ENCODE measurements at regions not wholly inside any gene's neighbourhood (a gene's known extent, or its start where the extent isn't known, plus 50 kb on each side); places are given as distances from the start of the nearest gene placed in this dataset.
"Not testable (repeated sequence)": the region's sequence is repeated elsewhere in the genome, so short reads cannot be mapped to it uniquely, and the experiment has no call there.

DNA sequence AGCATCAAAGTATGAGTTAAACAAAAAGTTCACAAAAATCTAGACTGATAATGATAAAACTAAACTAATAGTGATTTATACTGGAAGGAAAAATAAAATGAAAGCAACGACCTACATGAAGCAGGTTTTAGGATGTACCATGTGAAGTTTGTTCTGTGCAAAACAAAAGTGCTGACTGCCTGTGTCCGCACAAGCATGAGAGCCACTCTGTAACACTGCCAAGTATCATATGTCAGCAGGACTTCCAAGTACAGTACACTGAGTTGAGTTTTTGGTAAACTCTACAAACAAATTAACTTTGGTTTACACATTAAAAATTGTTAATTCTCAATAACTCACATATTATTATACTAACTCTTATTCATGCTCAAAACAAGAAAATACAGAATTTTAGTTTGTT lies 459.0 kb downstream of the PDGFC start:
- H3K36me3 ChIP-seq = no peaks in the 10 kb centered on the region
- intact Hi-C loops (cut with DNase I) = no loop called here
- WGBS = 63% methylated on average over 2 of the region's 2 CpGs

DNA sequence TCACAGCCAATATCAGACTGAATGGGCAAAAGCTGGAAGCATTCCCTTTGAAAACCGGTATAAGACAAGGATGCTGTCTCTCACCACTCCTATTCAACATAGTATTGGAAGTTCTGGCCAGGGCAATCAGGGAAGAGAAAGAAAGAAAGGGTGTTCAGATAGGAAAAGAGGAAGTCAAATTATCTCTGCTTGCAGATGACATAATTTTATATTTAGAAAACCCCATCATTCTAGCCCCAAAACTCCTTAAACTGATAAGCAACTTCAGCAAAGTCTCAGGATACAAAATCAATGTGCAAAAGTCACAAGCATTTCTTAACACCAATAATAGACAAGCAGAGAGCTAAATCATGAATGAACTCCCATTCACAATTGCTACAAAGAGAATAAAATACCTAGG lies 461.7 kb downstream of the PDGFC start:
- WGBS = 71% methylated on average over 1 of the region's 1 CpG
- H3K4me1 ChIP-seq; H3K36me3 ChIP-seq; H3K27ac ChIP-seq (replicated peaks in 1 of 4); H3K9me3 ChIP-seq; intact Hi-C loops (cut with DNase I); H3K27me3 ChIP-seq; H3K4me3 ChIP-seq; DNase-seq (ENCODE audit: extremely low spot score): not testable (repeated sequence)

More for the DNA sequence above, 459.0 kb downstream of the PDGFC start:
- Histone ChIP-seq H3K4me3 (no peak overlapping the region), H3K27me3 (no peaks in the 10 kb centered on the region), H3K9me3 (no peaks in the 10 kb centered on the region), H3K27ac (replicated peaks in 1 of 4) (no peak overlapping the region), H3K4me1 (no peaks in the 10 kb centered on the region)
- DNase-seq (ENCODE audit: extremely low spot score) = no peak
- no peak for TF ChIP-seq POLR2A (IDR thresholded peaks at IDR 0.05; ENCODE audit: low read depth)

DNA sequence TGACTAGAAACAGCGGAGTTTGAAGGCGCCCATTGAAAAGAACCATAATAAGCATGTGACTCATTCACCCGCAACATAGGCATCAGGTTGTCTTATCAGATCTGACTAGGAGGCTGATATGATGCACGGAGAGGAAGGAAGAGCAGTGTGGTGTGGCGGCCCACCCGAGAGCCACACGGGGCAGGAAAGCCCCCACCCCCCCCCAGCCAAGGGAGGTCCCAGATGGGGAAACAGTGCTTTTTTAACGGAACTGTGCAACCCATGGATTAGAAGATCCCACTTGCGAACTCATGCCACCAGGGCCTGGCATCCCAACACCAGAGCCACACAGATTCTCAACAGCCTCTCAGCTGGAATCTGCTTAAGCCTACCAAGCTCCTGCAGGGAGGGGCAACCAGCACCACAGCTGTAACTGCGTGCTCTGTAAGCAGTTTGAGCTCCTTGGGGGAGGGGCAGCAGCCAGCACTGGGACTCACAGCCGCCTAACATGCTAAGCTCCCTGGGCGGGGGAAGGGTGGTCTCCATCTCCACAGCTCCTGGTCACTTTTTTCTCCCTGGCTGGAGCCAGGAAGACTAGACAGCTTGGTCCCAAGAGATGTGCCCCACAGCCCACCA lies 466.2 kb downstream of the PDGFC start:
- H3K27me3 ChIP-seq = no peaks in the 10 kb centered on the region
- WGBS = 87% methylated on average over 12 of the region's 12 CpGs
- H3K4me1 ChIP-seq = no peaks in the 10 kb centered on the region
- no peaks in the 10 kb centered on the region for H3K9me3 ChIP-seq
- intact Hi-C loops (cut with DNase I) = no loop called here
- no peak overlapping the region for H3K27ac ChIP-seq (replicated peaks in 1 of 4)
- H3K4me3 ChIP-seq = no peak overlapping the region
- DNase-seq (ENCODE audit: extremely low spot score) = no peak
- no peak for TF ChIP-seq EP300 (IDR thresholded peaks at IDR 0.05)
- TF ChIP-seq POLR2AphosphoS5 (IDR thresholded peaks at IDR 0.05) = no peak
- no peaks in the 10 kb centered on the region for H3K36me3 ChIP-seq

DNA sequence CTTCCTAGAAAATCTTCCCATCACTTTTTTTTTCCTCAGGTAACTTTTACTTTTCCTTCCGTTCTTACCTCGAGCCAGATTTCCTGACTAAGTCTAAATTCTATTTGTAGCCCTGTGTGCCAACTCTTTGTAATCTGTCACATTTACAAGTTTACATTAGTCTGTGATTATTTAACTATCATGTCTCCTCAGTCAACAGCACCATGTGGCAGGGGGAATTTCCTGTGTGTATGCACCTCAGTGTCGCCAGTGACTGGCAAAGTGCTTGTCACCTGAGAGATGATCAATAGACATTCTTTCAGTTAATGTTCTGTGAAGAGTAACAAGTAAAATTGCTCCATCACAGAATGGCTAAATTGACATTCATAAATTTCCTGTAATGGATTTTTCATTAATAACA lies 468.5 kb downstream of the PDGFC start:
- no peaks in the 10 kb centered on the region for H3K36me3 ChIP-seq
- no peaks in the 10 kb centered on the region for H3K4me1 ChIP-seq

DNA sequence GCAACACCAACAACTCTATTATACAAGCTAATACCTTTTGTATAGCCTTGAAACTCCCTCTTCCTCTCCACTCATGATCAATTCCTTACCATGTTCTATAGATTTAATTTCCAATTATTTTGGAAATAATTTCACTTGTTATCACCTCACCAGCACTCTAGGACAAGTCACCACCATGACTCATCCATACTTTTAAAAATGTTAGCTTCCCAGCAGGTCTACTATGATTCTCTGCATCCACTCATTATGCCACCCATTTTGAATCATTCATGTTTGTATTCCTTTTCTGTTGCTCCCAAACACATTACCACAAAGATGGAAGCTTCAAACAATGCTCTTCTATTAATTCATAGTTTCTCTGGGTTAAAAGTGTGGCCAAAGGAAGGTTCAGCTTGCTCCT lies 469.6 kb downstream of the PDGFC start:
- intact Hi-C loops (cut with DNase I) = no loop called here
- DNase-seq (ENCODE audit: extremely low spot score) = no peak
- no peaks in the 10 kb centered on the region for H3K27me3 ChIP-seq
- H3K36me3 ChIP-seq = no peaks in the 10 kb centered on the region
- no peak overlapping the region for H3K4me3 ChIP-seq
- no peaks in the 10 kb centered on the region for H3K4me1 ChIP-seq
- TF ChIP-seq, protein P1, sequence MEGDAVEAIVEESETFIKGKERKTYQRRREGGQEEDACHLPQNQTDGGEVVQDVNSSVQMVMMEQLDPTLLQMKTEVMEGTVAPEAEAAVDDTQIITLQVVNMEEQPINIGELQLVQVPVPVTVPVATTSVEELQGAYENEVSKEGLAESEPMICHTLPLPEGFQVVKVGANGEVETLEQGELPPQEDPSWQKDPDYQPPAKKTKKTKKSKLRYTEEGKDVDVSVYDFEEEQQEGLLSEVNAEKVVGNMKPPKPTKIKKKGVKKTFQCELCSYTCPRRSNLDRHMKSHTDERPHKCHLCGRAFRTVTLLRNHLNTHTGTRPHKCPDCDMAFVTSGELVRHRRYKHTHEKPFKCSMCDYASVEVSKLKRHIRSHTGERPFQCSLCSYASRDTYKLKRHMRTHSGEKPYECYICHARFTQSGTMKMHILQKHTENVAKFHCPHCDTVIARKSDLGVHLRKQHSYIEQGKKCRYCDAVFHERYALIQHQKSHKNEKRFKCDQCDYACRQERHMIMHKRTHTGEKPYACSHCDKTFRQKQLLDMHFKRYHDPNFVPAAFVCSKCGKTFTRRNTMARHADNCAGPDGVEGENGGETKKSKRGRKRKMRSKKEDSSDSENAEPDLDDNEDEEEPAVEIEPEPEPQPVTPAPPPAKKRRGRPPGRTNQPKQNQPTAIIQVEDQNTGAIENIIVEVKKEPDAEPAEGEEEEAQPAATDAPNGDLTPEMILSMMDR (IDR thresholded peaks at IDR 0.05) = no peak
- TF ChIP-seq EP300 (IDR thresholded peaks at IDR 0.05) = no peak
- TF ChIP-seq POLR2A (IDR thresholded peaks at IDR 0.05; ENCODE audit: low read depth) = no peak
- no peak for TF ChIP-seq POLR2AphosphoS5 (IDR thresholded peaks at IDR 0.05)
- no peak overlapping the region for H3K27ac ChIP-seq (replicated peaks in 1 of 4)
- H3K9me3 ChIP-seq = no peaks in the 10 kb centered on the region

More for the DNA sequence above, 468.5 kb downstream of the PDGFC start:
- H3K27me3 ChIP-seq = no peaks in the 10 kb centered on the region
- 91% methylated on average over 3 of the region's 3 CpGs for WGBS
- DNase-seq (ENCODE audit: extremely low spot score) = no peak
- no peak overlapping the region for H3K4me3 ChIP-seq
- intact Hi-C loops (cut with DNase I) = no loop called here
- no peak overlapping the region for H3K27ac ChIP-seq (replicated peaks in 1 of 4)
- no peaks in the 10 kb centered on the region for H3K9me3 ChIP-seq
- TF ChIP-seq POLR2A (IDR thresholded peaks at IDR 0.05; ENCODE audit: low read depth) = no peak
- TF ChIP-seq, protein P1 (IDR thresholded peaks at IDR 0.05) = no peak
- no peak for TF ChIP-seq EP300 (IDR thresholded peaks at IDR 0.05)

DNA sequence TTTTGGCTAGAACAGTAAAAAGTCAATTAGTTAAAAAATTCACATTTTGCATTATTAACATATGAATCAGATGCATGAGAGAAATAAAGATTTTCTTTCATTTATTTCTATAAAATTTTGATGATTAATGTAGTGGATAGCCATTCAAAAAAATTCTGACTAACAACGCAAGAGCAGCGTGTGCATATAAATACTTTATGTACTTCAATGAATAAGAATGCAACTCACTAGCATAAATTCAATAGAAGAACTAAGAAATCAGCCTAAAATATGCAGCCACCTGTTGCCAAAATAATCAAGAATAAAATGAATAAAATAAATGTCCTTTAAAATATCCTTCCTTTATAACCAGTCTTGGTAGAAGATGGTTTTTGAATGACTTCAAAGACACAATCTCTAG lies 471.9 kb downstream of the PDGFC start:
- WGBS = 84% methylated on average over 2 of the region's 2 CpGs
- DNase-seq (ENCODE audit: extremely low spot score) = no peak
- Histone ChIP-seq H3K27ac (replicated peaks in 1 of 4) (no peak overlapping the region), H3K27me3 (no peaks in the 10 kb centered on the region), H3K36me3 (no peaks in the 10 kb centered on the region), H3K4me1 (no peaks in the 10 kb centered on the region), H3K9me3 (no peaks in the 10 kb centered on the region), H3K4me3 (no peak overlapping the region)
- TF ChIP-seq POLR2A (IDR thresholded peaks at IDR 0.05; ENCODE audit: low read depth) = no peak
- TF ChIP-seq EP300 (IDR thresholded peaks at IDR 0.05) = no peak
- TF ChIP-seq, protein P1 (IDR thresholded peaks at IDR 0.05) = no peak
- TF ChIP-seq POLR2AphosphoS5 (IDR thresholded peaks at IDR 0.05) = no peak
- intact Hi-C loops (cut with DNase I) = no loop called here

All from esophagus muscularis mucosa (tissue), 4 donors.